Mucosa of gallbladder (tissue), 1 donor: ENCODE measurements at regions not wholly inside any gene's neighbourhood (a gene's known extent, or its start where the extent isn't known, plus 50 kb on each side); places are given as distances from the start of the nearest gene placed in this dataset.
A peak's percentile ranks its signal among the peaks of the same experiment; 100 is the strongest.
"Not testable (repeated sequence)": the region's sequence is repeated elsewhere in the genome, so short reads cannot be mapped to it uniquely, and the experiment has no call there.

Experiments
- DNase-seq: peaks from one replicate; pipeline ENCODE4 v3.0.0-alpha.2; 2020; ENCODE audit warnings: low spot score
- donor health status: DM: no; HTN: no; CAD: no.

GRCh38 chr7:103244865-103245264, 52.4 kb upstream of the PMPCB start:
- DNase-seq = peak; percentile 58

- DNase-seq = peak; percentile 12
These were observed 56.4 kb upstream of the PMPCB start for GRCh38 chr7:103240806-103241205.

GRCh38 chr7:103235824-103236223, 61.4 kb upstream of the PMPCB start:
- DNase-seq = not testable (repeated sequence)

- not testable (repeated sequence) for DNase-seq
These were observed 62.4 kb upstream of the PMPCB start for GRCh38 chr7:103234877-103235276.

GRCh38 chr7:103227787-103228186, 69.4 kb upstream of the PMPCB start:
- DNase-seq = not testable (repeated sequence)

- DNase-seq = not testable (repeated sequence)
These were observed 71.4 kb upstream of the PMPCB start for GRCh38 chr7:103225798-103226197.

GRCh38 chr7:103223065-103223464, 74.2 kb upstream of the NAPEPLD start:
- not testable (repeated sequence) for DNase-seq

GRCh38 chr7:103211049-103211448, 62.1 kb upstream of the NAPEPLD start:
- DNase-seq = not testable (repeated sequence)

GRCh38 chr7:103199191-103199590, 50.3 kb upstream of the NAPEPLD start:
- DNase-seq = not testable (repeated sequence)
